GM12878 (cell line): ENCODE measurements at regions not wholly inside any gene's neighbourhood (a gene's known extent, or its start where the extent isn't known, plus 50 kb on each side); places are given as distances from the start of the nearest gene placed in this dataset.

Experiments used
- CEBPZ ChIP-seq: fragments of 150-350 bp; IDR thresholded peaks from 2 replicates; pipeline ENCODE4 v1.6.1; 2016; ENCODE audit warnings: low read depth, low read length
- FOXK2 ChIP-seq: fragments of 450-650 bp; IDR thresholded peaks from 2 replicates; pipeline ENCODE4 v1.6.1; 2017; ENCODE audit warnings: mild to moderate bottlenecking, moderate library complexity
- POLR2A ChIP-seq: IDR thresholded peaks from 2 replicates; pipeline ENCODE4 v1.6.1; 2011; ENCODE audit warnings: low read depth, mild to moderate bottlenecking, low read length
- ZBTB11 ChIP-seq: fragments of 450-650 bp; formaldehyde crosslinking; IDR thresholded peaks from 2 replicates; pipeline ENCODE4 v1.5.0; 2022; ENCODE audit warnings: mild to moderate bottlenecking, missing genetic modification characterization
- ZBTB4 ChIP-seq: fragments of 450-650 bp; formaldehyde crosslinking; IDR thresholded peaks from 2 replicates; pipeline ENCODE4 v1.4.0; 2022; ENCODE audit warnings: mild to moderate bottlenecking, moderate library complexity
- ZSCAN29 ChIP-seq: fragments of 450-650 bp; IDR thresholded peaks from 2 replicates; pipeline ENCODE4 v1.6.1; 2017; ENCODE audit warnings: mild to moderate bottlenecking, moderate library complexity
- TF ChIP-seq, protein P1 (sequence below): IDR thresholded peaks from 2 replicates; pipeline ENCODE4 v1.6.1; 2012; ENCODE audit warnings: improper control_type of control experiment, low read depth, low read length; ENCODE audit not compliant: insufficient replicate concordance

- TF ChIP-seq CEBPZ (no peak), FOXK2 (no peak), POLR2A (no peak), ZBTB11 (CRISPR knock-in tag) (no peak), ZSCAN29 (no peak), ZBTB4 (no peak)
- TF ChIP-seq, protein P1, sequence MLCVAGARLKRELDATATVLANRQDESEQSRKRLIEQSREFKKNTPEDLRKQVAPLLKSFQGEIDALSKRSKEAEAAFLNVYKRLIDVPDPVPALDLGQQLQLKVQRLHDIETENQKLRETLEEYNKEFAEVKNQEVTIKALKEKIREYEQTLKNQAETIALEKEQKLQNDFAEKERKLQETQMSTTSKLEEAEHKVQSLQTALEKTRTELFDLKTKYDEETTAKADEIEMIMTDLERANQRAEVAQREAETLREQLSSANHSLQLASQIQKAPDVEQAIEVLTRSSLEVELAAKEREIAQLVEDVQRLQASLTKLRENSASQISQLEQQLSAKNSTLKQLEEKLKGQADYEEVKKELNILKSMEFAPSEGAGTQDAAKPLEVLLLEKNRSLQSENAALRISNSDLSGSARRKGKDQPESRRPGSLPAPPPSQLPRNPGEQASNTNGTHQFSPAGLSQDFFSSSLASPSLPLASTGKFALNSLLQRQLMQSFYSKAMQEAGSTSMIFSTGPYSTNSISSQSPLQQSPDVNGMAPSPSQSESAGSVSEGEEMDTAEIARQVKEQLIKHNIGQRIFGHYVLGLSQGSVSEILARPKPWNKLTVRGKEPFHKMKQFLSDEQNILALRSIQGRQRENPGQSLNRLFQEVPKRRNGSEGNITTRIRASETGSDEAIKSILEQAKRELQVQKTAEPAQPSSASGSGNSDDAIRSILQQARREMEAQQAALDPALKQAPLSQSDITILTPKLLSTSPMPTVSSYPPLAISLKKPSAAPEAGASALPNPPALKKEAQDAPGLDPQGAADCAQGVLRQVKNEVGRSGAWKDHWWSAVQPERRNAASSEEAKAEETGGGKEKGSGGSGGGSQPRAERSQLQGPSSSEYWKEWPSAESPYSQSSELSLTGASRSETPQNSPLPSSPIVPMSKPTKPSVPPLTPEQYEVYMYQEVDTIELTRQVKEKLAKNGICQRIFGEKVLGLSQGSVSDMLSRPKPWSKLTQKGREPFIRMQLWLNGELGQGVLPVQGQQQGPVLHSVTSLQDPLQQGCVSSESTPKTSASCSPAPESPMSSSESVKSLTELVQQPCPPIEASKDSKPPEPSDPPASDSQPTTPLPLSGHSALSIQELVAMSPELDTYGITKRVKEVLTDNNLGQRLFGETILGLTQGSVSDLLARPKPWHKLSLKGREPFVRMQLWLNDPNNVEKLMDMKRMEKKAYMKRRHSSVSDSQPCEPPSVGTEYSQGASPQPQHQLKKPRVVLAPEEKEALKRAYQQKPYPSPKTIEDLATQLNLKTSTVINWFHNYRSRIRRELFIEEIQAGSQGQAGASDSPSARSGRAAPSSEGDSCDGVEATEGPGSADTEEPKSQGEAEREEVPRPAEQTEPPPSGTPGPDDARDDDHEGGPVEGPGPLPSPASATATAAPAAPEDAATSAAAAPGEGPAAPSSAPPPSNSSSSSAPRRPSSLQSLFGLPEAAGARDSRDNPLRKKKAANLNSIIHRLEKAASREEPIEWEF: no peak
These were observed 853.0 kb upstream of the EPHA7 start (continued) for GRCh38 chr6:94272327-94272726.
